Astrocyte (in vitro differentiated cells and primary cell): ENCODE measurements at regions not wholly inside any gene's neighbourhood (a gene's known extent, or its start where the extent isn't known, plus 50 kb on each side); places are given as distances from the start of the nearest gene placed in this dataset.

Source experiments
- DNase-seq: peaks from one replicate; pipeline ENCODE4 v3.0.0-alpha.2; 2010; ENCODE audit warnings: low read depth
- FAIRE-seq: peaks from 2 replicates; lab custom pipeline; 2011; peaks lifted over from hg19 to GRCh38; lab: Jason Lieb, UNC
- H2AFZ ChIP-seq: 2 replicates; pipeline ENCODE4 v1.6.0; 2012; ENCODE audit warnings: low read depth, low read length, inconsistent platforms
- H3K27ac ChIP-seq: 2 replicates; pipeline ENCODE4 v1.5.1; 2011; ENCODE audit warnings: low read depth, low read length, inconsistent platforms
- H3K27me3 ChIP-seq: 2 replicates; pipeline ENCODE4 v1.6.0; 2011; ENCODE audit warnings: low read length, inconsistent platforms; ENCODE audit not compliant: insufficient read depth
- H3K36me3 ChIP-seq: 2 replicates; pipeline ENCODE4 v1.5.1; 2011; ENCODE audit warnings: low read length, inconsistent platforms; ENCODE audit not compliant: insufficient read depth
- H3K4me1 ChIP-seq: 2 replicates; pipeline ENCODE4 v1.5.1; 2011; ENCODE audit warnings: low read length, inconsistent platforms; ENCODE audit not compliant: insufficient read depth
- H3K4me2 ChIP-seq: 2 replicates; pipeline ENCODE4 v1.6.0; 2012; ENCODE audit warnings: low read length, inconsistent platforms
- H3K4me3 ChIP-seq: 2 replicates; pipeline ENCODE4 v1.5.1; 2011; ENCODE audit warnings: low read depth, mild to moderate bottlenecking, low read length, inconsistent platforms; ENCODE audit not compliant: insufficient read depth
- H3K79me2 ChIP-seq: 2 replicates; pipeline ENCODE4 v1.6.0; 2012; ENCODE audit warnings: mild to moderate bottlenecking, low read length, inconsistent platforms; ENCODE audit not compliant: insufficient read depth
- H3K9ac ChIP-seq: 2 replicates; pipeline ENCODE4 v1.6.0; 2012; ENCODE audit warnings: mild to moderate bottlenecking, low read length, inconsistent platforms
- H3K9me3 ChIP-seq: 2 replicates; pipeline ENCODE4 v1.5.1; 2012; ENCODE audit warnings: low read depth, mild to moderate bottlenecking, low read length, inconsistent platforms; ENCODE audit not compliant: insufficient read depth
- H4K20me1 ChIP-seq: 2 replicates; pipeline ENCODE4 v1.6.0; 2012; ENCODE audit warnings: low read length, inconsistent platforms; ENCODE audit not compliant: insufficient read depth
- H3K27ac Mint-ChIP-seq: one replicate; pipeline ENCODE4 v1.8.0; 2021; ENCODE audit warnings: mild to moderate bottlenecking, mixed read lengths; ENCODE audit not compliant: unreplicated experiment
- H3K27me3 Mint-ChIP-seq: one replicate; pipeline ENCODE4 v1.8.0; 2021; ENCODE audit warnings: low read depth, mixed read lengths; ENCODE audit not compliant: unreplicated experiment
- H3K36me3 Mint-ChIP-seq: one replicate; pipeline ENCODE4 v1.8.0; 2021; ENCODE audit warnings: low read depth, mixed read lengths; ENCODE audit not compliant: unreplicated experiment
- H3K4me1 Mint-ChIP-seq: one replicate; pipeline ENCODE4 v1.8.0; 2021; ENCODE audit warnings: low read depth, mixed read lengths; ENCODE audit not compliant: unreplicated experiment
- H3K4me3 Mint-ChIP-seq: one replicate; pipeline ENCODE4 v1.8.0; 2021; ENCODE audit warnings: mild to moderate bottlenecking, moderate library complexity, mixed read lengths; ENCODE audit not compliant: unreplicated experiment
- H3K9me3 Mint-ChIP-seq: one replicate; pipeline ENCODE4 v1.8.0; 2021; ENCODE audit warnings: mild to moderate bottlenecking, mixed read lengths; ENCODE audit not compliant: unreplicated experiment
- CTCF ChIP-seq: IDR thresholded peaks from 2 replicates; pipeline ENCODE4 v1.5.1; 2011; ENCODE audit warnings: low read depth, mild to moderate bottlenecking, inconsistent platforms, low read length, moderate library complexity; ENCODE audit not compliant: insufficient read depth
- EZH2 ChIP-seq: IDR thresholded peaks from 2 replicates; pipeline ENCODE4 v1.6.1; 2012; ENCODE audit warnings: mild to moderate bottlenecking, low read length, inconsistent platforms; ENCODE audit not compliant: insufficient read depth

GRCh38 chr1:60173729-60174505 is 100.3 kb upstream of the C1orf87 start:
- FAIRE-seq = no peak
- H3K27me3 Mint-ChIP-seq = no peaks in the 10 kb centered on the region
- no peak for DNase-seq
- no peak overlapping the region for H3K27ac Mint-ChIP-seq
- peaks cover 4% of the 10 kb centered on the region for H3K9me3 ChIP-seq
- no peak overlapping the region for H3K27ac ChIP-seq
- H3K36me3 ChIP-seq = no peaks in the 10 kb centered on the region
- H3K79me2 ChIP-seq = no peaks in the 10 kb centered on the region
- no peak overlapping the region for H3K9ac ChIP-seq
- peaks cover 10% of the 10 kb centered on the region for H3K4me1 ChIP-seq
- no peak overlapping the region for H3K4me2 ChIP-seq
- H2AFZ ChIP-seq = no peak overlapping the region
- no peaks in the 10 kb centered on the region for H4K20me1 ChIP-seq
- no peaks in the 10 kb centered on the region for H3K9me3 Mint-ChIP-seq
- TF ChIP-seq EZH2 = no peak
- no peaks in the 10 kb centered on the region for H3K27me3 ChIP-seq
- H3K4me1 Mint-ChIP-seq = peaks cover 5% of the 10 kb centered on the region
- no peaks in the 10 kb centered on the region for H3K36me3 Mint-ChIP-seq
- H3K4me3 Mint-ChIP-seq = no peak overlapping the region
- H3K4me3 ChIP-seq = no peak overlapping the region

GRCh38 chr1:60173006-60173405 is 99.4 kb upstream of the C1orf87 start:
- Mint-ChIP-seq H3K27ac (no peak overlapping the region), H3K4me3 (no peak overlapping the region), H3K4me1 (peaks cover 5% of the 10 kb centered on the region), H3K9me3 (no peaks in the 10 kb centered on the region), H3K27me3 (no peaks in the 10 kb centered on the region), H3K36me3 (no peaks in the 10 kb centered on the region)
- Histone ChIP-seq H3K36me3 (no peaks in the 10 kb centered on the region), H3K27ac (no peak overlapping the region), H3K9ac (no peak overlapping the region), H3K79me2 (no peaks in the 10 kb centered on the region), H4K20me1 (no peaks in the 10 kb centered on the region), H3K4me1 (peaks cover 10% of the 10 kb centered on the region), H3K27me3 (no peaks in the 10 kb centered on the region), H3K4me3 (no peak overlapping the region), H2AFZ (no peak overlapping the region), H3K4me2 (no peak overlapping the region), H3K9me3 (peaks cover 4% of the 10 kb centered on the region)
- no peak for DNase-seq
- no peak for FAIRE-seq
- TF ChIP-seq CTCF (no peak), EZH2 (no peak)

- H3K27ac ChIP-seq = no peak overlapping the region
- Mint-ChIP-seq H3K27ac (no peak overlapping the region), H3K27me3 (peaks cover 5% of the 10 kb centered on the region), H3K4me1 (peaks cover 5% of the 10 kb centered on the region), H3K9me3 (no peaks in the 10 kb centered on the region), H3K4me3 (no peak overlapping the region), H3K36me3 (no peaks in the 10 kb centered on the region)
- H2AFZ ChIP-seq = no peak overlapping the region
- no peak for TF ChIP-seq CTCF
- TF ChIP-seq EZH2 = no peak
- peaks cover 5% of the 10 kb centered on the region for H3K27me3 ChIP-seq
- DNase-seq = peak; percentile 93
- peaks cover 4% of the 10 kb centered on the region for H3K9me3 ChIP-seq
- H3K4me2 ChIP-seq = peak overlapping the region; percentile 20
- no peak overlapping the region for H3K4me3 ChIP-seq
- FAIRE-seq = peak; percentile 89
- H3K9ac ChIP-seq = no peak overlapping the region
- no peaks in the 10 kb centered on the region for H3K36me3 ChIP-seq
- H3K79me2 ChIP-seq = no peaks in the 10 kb centered on the region
- H4K20me1 ChIP-seq = no peaks in the 10 kb centered on the region
- peaks cover 10% of the 10 kb centered on the region for H3K4me1 ChIP-seq
Measured at GRCh38 chr1:60171801-60172200, 98.2 kb upstream of the C1orf87 start.
